GM18507 (cell line): ENCODE measurements at regions not wholly inside any gene's neighbourhood (a gene's known extent, or its start where the extent isn't known, plus 50 kb on each side); places are given as distances from the start of the nearest gene placed in this dataset.
"Not testable (repeated sequence)": the region's sequence is repeated elsewhere in the genome, so short reads cannot be mapped to it uniquely, and the experiment has no call there.

Experiments used
- DNase-seq: peaks from one replicate; pipeline ENCODE4 v3.0.0; 2011; ENCODE audit warnings: low read depth; ENCODE audit not compliant: insufficient read length; ENCODE audit errors: extremely low spot score
- FAIRE-seq: peaks from 2 replicates; lab custom pipeline; 2011; peaks lifted over from hg19 to GRCh38; lab: Jason Lieb, UNC

DNA sequence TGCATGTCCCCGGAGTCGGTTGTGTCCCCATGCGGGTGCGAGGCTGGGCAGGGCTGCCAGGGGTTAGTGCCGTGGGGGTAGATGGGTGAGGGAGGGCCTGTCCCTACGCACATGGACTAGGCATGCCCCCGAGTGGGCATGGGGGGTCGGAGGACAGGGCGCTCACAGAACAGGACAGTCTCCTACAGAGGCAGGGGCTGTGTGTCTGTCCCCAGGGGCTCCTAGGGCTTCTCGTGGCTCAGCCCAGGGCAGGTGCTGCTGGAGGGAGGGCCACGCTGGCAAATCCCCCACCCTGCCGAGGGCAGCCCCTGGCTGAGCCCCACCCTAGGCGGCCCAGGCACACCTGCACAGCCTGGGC, 141.3 kb downstream of the TMEM121 start:
- FAIRE-seq, DNase-seq: not testable (repeated sequence)

DNA sequence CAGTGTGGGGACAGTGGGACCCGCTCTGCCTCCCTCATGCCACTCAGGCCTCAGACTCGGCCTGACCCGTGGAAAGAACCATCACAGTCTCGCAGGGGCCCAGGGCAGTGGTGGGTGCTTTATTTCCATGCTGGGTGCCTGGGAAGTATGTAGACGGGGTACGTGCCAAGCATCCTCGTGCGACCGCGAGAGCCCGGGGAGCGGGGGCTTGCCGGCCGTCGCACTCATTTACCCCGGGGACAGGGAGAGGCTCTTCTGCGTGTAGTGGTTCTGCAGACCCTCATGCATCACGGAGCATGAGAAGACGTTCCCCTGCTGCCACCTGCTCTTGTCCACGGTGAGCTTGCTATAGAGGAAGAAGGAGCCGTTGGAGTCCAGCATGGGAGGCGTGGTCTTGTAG, 141.6 kb downstream of the TMEM121 start:
- FAIRE-seq, DNase-seq: not testable (repeated sequence)

DNA sequence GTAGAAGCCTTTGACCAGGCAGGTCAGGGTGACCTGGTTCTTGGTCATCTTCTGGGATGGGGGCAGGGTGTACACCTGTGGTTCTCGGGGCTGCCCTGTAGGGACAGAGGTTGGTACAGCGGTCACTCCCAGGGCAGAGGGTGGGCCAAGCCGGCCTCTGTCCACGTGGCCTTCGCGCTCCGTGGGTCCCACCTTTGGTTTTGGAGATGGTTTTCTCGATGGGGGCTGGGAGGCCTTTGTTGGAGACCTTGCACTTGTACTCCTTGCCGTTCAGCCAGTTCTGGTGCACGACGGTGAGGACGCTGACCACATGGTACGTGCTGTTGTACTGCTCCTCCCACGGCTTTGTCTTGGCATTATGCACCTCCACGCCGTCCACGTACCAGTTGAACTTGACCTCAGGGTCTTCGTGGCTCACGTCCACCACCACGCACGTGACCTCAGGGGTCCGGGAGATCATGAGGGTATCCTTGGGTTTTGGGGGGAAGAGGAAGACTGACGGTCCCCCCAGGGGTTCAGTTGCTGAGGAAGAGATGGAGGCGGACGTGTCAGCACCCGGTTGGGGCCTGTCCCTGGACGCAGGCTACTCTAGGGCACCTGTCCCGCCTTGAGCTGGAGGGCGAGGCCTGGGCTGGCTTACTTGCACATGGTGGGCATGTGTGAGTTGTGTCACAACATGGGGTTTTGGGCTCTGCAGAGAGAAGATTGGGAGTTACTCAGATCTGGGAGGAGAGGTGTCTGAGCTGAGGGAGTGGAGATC, 142.3 kb downstream of the TMEM121 start:
- not testable (repeated sequence) for DNase-seq, FAIRE-seq

DNA sequence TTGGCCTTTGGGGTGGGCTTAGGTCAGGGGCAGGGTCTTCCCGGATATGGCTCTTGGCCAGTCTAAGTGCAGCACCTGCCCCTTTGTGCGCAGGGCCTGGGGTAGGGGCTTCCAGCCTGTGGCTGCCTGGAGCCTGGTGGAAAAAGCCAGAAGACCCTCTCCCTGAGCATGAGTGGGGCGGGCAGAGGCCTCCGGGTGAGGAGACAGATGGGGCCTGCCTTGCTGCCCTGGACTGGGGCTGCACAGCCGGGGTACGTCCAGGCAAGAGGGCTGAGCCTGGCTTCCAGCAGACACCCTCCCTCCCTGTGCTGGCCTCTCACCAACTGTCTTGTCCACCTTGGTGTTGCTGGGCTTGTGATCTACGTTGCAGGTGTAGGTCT, 142.8 kb downstream of the TMEM121 start:
- not testable (repeated sequence) for FAIRE-seq

DNA sequence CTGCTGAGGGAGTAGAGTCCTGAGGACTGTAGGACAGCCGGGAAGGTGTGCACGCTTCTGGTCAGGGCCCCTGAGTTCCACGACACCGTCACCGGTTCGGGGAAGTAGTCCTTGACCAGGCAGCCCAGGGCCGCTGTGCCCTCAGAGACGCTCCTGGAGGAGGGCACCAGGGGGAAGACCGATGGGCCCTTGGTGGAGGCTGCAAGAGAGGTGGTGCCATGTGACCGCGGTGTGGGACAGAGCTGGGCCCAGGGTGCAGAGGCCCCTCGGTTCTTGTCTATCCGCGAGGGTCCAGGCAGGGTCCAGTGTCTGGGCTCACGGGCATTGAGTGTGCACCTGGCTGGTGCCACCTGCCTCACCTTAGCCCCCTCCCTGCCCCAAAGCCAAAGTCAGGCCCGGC, 143.3 kb downstream of the TMEM121 start:
- not testable (repeated sequence) for FAIRE-seq, DNase-seq

More for the DNA sequence above, 142.8 kb downstream of the TMEM121 start:
- DNase-seq = not testable (repeated sequence)

DNA sequence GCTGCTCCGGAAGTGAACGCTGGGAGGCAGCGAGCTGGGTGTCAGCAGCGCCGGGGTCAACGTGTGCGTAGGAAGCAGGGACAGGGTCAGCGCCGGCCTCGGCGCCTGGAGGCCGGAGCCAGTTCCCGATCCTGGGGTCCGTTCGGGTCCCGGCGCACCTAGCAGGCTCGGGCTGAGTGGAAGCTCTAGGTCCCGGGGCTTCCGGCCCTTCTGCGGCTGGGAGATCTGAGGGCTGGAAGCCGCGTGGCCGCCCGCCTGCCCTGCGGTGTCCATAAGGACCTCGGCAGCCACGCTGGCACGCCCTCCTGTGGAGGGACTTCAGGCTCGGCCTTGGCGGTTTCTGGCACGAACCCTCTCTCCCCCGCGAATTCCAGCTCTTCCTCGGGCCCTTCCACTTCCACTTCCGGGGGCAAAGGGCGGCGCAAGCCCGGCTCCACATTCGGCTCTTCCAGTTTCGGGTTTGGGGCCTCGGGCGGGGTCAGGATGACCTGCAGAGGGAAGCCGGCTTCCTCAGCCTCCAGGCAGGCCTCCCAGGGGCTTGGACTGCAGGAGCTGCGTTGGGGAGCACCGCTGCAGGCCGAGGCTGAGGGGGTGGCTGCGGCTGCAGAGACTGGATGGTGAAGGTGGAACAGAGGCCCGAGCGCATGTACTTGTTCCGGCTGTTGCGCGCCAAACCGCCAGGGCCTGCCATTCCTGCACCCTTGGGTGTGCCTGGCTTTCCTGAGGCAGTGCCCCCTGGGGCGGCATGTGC, 146.2 kb downstream of the TMEM121 start:
- FAIRE-seq, DNase-seq: not testable (repeated sequence)

DNA sequence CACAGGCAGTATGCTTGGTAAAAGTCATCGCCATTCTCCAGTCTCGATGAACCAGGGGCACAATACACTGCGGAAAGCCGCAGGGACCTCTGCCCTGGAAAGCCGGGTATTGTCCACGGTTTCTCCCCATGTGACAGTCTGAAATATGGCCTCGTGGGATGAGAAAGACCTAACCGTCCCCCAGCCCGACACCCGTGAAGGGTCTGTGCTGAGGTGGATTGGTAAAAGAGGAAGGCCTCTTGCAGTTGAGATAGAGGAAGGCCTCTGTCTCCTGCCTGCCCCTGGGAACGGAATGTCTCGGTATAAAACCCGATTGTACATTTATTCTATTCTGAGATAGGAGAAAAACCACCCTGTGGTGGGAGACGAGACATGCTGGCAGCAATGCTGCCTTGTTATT, 149.1 kb downstream of the TMEM121 start:
- DNase-seq, FAIRE-seq: not testable (repeated sequence)

DNA sequence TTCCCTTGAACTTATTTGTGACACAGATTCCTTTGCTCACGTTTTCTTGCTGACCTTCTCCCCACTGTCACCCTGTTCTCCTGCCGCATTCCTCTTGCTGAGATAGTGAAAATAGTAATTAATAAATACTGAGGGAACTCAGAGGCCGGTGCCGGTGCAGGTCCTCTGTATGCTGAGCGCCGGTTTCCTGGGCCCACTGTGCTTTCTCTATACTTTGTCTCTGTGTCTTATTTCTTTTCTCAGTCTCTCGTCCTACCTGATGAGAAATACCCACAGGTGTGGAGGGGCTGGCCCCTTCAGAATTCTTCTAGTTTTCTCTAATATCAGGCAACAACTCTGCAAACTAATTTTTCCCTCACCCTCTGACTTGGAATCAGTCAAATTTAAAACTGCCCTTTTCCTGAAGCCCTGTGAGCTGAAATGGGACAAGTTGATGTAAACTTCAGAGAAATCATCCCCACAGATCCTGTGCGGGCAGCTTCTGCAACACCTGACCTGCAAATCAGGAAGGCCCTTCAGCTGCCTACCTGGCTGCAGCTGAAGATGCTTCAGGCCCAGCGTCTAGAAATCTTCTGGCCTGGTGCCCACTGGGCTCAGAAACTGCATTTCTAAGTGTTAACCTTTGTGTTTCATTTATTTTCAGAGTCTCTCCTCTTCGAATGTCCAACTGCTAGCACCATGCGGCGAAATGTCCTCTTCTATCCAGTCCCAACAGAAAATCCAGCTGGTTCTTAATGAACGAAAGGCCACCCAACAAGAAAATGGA, 149.7 kb downstream of the TMEM121 start:
- not testable (repeated sequence) for FAIRE-seq, DNase-seq

DNA sequence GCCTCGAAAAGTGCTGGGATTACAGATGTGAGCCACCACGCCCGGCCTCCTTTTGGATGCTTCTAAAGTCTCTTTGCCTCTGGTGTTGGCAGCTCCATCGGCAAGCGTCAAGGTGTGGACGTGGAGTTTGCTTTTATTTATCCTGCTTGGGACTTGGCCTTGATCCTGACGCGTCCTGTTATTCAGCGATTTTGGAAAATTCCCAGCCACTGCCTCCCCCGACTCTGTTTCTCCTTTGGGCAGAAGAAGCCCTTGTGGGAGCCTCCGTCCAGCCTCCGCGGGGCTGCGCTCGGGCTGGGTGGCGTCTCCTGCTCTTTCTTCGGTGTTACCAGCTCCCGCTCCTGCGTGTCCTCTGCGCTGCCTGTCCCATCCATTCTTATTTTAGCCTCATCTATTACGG, 151.7 kb downstream of the TMEM121 start:
- DNase-seq, FAIRE-seq: not testable (repeated sequence)

DNA sequence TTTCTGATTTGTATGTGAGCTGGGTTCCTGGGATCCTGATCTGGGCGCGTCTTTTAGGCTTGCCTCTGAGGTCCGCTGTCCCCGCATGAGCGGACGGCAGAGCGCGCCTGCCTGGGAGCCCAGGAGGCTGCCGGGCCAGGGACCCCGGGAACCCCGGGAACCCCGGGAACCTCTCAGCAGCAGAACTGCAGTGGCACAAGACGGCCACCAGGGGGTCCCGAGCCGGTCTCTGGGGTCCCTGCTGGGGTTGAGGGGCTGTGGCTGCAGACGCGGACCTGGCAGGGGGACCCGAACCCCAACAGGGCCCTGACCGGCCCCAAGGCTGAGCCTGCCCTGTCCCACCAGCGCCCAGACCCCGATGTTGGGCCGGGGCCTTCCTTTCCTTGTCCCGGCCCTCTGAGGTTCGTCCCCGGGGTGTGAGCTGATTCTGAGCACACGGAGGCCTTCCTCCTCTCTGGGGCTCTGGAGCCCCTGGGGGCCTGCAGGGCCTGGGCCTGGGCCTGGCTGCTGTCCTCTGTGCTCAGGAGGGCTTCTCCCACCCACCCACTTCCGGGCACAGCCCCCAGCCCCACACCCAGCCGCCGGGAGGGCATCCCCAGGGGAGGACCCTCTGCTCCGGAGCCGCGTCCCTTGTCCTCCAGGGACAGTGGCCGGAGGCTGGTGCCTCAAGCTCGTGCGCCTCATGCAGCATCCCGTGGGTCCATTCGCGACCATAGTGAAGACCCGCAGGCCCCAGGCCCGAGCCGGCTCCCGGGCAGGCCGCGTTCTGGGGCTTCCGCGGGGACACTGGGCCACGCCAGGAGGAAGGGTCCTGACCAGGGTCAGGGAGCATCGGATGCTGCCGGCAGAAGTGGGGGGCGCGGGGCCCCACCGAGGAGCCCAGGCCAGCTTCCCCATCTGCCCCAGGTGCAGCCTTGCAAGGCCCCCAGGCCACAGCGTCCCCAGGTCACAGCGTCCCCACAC, 152.9 kb downstream of the TMEM121 start:
- not testable (repeated sequence) for DNase-seq
- FAIRE-seq = peak; percentile 76

DNA sequence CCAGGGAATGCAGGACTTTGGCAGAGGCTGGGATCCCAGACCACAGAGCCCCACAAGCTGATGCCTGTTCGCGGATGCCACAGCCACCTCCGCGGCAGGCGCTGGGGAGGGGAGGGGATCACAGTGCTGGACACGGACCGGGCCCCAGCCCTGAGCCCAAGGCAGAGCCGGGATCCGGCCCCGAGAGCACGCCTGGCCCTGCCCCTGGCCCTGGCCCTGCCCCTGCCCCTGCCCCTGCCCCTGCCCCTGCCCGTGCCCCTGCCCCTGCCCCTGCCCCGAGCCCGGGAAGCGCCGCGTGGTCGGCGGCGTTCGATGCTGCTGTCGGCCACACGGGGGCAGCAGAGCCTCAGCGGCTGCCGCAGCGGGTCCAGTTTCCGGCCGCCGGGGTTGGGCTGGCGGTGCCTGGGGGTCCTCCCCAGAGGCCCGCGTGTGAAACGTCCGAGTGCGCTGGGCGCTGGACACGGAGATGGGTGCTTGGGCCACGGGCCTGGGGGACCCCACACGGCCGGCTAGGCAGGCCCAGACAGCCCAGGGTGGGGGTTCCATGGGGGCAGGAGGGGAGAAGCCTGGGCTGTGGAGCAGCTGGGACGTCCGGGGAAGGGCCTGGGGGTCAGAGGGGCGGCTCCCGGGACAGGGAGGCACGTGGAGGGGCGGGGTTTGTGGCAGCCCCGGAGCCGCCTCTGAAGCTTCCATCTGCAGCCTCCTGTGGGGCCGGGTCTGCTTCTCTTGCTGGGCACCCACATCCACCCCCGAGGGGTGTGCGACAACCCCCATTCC, 153.8 kb downstream of the TMEM121 start:
- peak; percentile 24 for FAIRE-seq

DNA sequence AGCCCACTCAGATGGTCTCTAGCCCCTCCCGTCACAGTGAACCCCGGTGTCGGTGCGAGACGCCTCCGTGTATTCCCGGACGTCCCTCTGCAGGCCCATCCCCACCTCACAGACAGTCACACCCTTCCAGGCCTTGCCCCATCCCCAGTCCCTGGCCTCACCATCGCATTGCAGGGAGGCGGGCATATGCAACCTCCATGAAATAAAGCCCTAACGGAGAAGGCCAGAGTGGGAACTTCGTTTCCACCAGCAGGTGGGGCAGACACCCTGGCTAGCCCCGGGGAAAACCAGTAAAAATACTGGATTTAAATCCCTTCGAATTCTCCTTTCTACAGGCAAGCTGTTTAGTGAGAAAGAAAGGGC, 154.3 kb downstream of the TMEM121 start:
- FAIRE-seq = peak; percentile 91
- not testable (repeated sequence) for DNase-seq

More for the DNA sequence above, 153.8 kb downstream of the TMEM121 start:
- DNase-seq = not testable (repeated sequence)

DNA sequence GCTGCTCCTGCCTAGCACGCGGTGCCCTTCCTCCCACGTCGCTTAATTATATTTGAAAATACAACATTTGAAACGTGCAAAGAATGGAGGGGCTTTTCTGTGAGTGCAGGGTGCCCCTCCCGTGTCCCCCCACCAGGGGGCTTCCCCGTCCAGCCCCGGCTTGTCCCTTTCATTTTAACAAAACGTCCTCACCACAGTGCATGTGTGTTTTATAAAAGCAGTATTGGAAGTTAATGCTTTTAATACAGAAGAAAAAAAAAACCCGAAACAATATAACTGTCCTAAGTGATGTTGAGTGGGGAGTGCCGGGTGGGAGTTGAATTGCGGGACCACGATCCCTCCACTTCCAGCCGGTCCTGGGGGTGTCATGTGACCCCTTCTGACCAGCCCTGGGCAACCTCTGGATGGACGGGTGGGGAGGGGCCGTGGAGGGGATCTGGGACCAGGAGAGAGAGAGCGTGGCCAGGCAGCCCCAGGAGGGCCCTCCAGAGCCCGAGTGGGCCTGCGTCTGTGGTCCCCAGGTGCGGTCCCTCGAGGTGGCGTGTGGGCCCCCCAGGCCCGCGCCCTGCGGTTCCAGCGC, 155.3 kb downstream of the TMEM121 start:
- DNase-seq = not testable (repeated sequence)
- FAIRE-seq = peak; percentile 66

DNA sequence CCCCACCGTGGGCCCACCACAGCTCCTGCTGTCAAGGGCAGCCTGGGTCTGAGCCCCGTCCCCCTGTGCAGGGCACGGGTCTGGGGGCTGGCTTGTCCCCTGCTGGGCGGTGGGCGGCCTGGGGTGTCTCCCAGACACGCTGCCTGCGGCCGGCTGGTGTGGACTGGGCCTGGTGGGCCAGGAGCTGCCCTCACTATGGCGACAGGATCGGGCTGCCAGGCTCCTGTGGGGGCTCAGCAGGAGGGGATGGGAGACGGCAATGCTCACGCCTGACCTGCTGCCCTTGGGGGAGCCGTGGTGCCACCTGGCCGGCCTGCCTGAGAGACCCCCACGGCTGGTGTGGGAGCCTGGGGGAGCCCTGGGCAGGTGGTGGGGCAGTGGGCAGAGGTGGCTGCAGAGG, 156.1 kb downstream of the TMEM121 start:
- not testable (repeated sequence) for DNase-seq, FAIRE-seq

DNA sequence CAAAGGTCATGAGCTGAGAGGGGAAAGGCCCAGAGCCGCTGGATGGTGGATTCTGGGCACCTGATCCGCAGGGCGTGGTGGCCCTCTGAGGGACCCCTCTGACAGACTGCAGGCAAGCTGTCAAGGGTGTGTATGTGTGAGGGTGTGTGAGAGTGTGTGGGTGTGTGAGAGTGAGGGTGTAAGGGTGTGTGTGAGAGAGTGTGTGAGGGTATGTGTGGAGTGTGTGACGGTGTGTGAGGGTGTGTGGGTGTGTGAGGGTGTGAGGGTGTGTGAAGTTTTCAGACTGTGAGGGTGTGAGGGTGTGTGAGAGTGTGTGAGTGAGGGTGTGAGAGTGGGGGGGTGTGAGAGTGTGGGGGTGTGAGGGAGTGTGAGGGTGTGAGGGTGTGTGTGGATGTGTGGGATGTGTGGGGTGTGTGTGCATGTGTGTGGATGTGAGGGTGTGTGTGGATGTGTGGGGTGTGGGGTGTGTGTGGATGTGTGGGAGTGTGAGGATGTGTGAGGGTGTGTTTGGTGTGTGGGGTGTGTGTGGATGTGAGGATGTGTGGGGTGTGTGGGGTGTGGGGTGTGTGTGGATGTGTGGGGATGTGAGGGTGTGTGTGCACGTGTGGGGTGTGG, 156.7 kb downstream of the TMEM121 start:
- DNase-seq (no peak), FAIRE-seq (no peak)

DNA sequence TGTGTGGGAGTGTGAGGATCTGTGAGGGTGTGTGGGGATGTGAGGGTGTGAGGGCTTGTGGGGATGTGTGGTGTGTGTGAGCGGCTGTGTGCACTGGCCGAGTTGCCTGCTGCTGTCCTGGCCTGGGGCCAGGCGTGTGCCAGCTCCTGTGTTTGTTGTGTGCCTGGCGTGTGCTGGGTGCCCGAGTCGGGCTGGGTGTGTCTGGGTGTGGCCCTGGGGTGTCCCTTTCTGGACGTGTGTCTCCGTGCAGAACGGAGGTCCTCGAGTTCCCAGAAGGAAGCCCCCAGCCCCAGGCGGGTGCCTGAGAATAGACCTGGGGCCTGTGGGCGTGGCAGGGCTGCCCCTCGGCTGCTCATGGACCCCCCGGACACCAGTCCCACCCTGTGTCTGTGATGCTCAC, 157.7 kb downstream of the TMEM121 start:
- not testable (repeated sequence) for FAIRE-seq

DNA sequence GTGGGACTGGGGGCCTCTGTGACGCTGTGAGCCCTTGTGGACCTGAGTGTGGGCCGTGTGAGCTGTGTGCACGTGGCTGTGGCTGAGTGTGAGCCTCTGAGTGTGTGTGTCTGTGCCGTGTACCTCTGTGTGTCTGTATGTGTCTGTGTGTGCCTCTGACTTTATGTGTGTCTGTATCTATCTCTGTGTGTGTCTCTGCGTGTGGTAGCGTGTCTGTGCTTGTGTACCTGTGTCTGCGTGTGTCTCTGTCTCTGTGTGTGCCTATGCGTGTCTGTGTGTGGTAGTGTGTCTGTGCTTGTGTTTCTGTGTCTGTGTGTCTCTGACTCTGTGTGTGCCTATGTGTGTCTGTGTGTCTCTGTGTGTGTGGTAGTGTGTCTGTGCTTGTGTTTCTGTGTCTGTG, 158.2 kb downstream of the TMEM121 start:
- FAIRE-seq = peak; percentile 82
- DNase-seq = not testable (repeated sequence)

More for the DNA sequence above, 157.7 kb downstream of the TMEM121 start:
- DNase-seq = not testable (repeated sequence)
